DMS 273 treated with DMSO at 0.1 percent for 48 hours (cell line): ENCODE measurements at regions not wholly inside any gene's neighbourhood (a gene's known extent, or its start where the extent isn't known, plus 50 kb on each side); places are given as distances from the start of the nearest gene placed in this dataset.

Experiments
- DNase-seq: peaks from one replicate; lab custom pipeline; 2025; lab: John Stamatoyannopoulos, UW

- DNase-seq = no peak
Measured at GRCh38 chr5:23579566-23579965, 72.2 kb downstream of the PRDM9 start.

DNA sequence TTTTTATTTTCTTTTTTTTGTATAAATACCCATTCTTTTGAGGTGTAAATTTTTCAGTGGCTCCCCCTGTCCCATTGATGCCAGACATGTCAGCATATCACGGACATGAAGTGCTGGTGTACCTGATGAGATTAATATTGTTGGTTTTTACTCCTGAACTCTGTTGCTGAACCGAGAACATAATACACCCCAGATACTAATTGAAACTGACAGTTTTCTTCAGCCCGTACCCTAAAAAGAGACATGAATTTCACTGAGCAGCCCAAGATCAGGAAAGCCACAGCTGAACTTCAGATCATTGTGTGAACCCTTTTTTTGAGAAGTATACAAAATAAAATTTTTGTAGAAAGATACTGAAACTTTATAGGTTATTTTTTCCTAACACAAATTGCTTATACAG, 75.7 kb downstream of the PRDM9 start:
- no peak for DNase-seq

DNA sequence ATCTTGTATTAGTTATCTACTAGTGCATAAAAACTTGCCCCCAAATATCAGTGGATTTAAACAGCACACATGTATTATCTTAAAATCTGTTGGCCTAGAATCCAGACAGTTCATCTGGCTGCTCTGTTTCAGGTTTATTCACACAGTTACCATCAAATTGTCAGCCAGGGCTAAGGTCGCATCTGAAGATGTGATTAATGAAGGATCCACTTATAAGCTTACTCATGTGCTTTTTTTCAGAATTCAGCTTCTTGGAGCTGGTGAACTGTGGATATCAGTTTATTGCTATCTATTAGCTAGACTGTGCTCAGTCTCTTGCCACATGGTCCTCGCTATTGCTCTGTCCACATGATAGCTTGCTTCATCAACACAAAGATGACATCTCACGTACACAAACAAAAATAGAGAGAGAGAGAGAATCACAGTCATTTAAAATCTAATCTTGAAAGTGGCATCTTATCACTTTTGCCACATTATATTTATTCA, 81.5 kb downstream of the PRDM9 start:
- no peak for DNase-seq

GRCh38 chr5:23591250-23591649, 83.8 kb downstream of the PRDM9 start:
- no peak for DNase-seq

GRCh38 chr5:23606927-23607326, 99.5 kb downstream of the PRDM9 start:
- DNase-seq = no peak

GRCh38 chr5:23612701-23613100, 105.3 kb downstream of the PRDM9 start:
- no peak for DNase-seq

DNA sequence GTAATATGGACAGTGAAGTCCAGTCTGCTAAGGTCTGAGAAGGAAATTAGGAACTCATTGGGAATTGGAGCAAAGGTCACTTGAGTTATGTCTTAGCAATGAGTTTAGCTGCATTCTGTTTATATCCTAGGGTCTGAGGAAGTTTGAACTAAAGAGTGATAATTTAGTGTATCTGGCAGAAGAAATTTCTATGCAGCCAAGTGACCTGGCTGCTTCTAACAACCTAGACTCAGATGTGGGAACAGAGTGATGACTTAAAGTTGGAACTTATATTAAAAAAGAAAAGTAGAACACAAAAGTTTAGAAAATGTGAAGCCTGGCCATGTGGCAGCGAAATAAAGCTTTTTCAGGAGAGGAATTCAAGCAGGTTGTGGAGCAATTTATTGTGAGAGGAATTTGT, 106.2 kb downstream of the PRDM9 start:
- no peak for DNase-seq

- DNase-seq = no peak
Measured at GRCh38 chr5:23614422-23614821, 107.0 kb downstream of the PRDM9 start.

- DNase-seq = no peak
Measured at GRCh38 chr5:23626961-23627360, 119.6 kb downstream of the PRDM9 start.

GRCh38 chr5:23627976-23628375, 120.6 kb downstream of the PRDM9 start:
- DNase-seq = no peak

- no peak for DNase-seq
Measured at GRCh38 chr5:23629396-23629795, 122.0 kb downstream of the PRDM9 start.

DNA sequence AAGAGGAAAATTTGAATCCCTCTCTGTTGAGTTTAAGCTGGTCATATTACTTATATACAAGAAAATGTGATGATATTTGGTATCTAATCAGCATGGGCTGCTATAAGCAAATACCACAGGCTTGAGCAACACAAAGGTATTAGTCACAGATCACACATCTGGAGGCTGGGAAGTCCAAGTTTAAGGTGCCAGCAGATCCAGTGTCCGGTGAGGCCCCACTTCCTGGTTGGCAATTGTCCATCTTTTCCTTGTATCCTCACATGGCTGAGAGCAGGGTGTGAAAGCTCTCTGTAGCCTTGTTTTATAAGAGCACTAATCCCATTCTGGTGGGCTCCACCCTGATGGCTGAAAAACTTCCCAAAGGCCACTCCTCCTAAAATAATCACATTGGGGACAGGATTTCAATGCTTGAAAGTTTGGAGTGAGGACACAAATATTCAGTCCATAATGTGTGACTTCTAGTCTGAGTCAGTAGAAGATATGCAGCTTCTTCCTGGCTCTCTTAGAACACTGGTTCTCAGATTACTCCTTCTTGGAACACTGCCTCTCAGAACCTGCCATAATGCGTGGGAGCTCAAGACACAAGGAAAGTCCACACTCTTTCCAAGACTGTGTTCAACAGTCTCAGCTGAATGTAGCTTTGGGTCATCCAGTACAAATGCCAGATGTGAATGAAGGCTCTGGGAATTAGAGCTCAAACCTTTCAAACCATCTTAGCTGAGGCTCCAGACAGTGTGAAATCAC, 124.1 kb downstream of the PRDM9 start:
- no peak for DNase-seq

DNA sequence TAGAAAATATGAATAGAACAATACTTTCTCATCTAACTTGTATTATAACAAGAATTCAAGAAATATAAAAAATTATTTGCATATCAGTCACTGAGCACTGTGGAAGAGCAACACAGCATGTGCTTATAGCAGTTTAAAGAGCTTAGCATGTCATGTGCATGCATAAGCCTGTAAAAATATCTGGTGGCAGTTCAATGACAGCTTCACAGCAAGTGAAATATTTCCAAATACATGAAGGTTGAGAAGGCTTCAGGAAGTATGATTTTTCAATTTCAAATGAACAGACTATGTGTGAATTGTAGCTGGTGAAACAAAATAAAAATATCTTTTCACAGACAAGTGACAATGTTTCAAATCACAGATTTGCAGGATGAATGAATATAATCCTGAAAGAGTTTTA, 128.5 kb downstream of the PRDM9 start:
- no peak for DNase-seq

- DNase-seq = no peak
Measured at GRCh38 chr5:23639326-23639725, 131.9 kb downstream of the PRDM9 start.

DNA sequence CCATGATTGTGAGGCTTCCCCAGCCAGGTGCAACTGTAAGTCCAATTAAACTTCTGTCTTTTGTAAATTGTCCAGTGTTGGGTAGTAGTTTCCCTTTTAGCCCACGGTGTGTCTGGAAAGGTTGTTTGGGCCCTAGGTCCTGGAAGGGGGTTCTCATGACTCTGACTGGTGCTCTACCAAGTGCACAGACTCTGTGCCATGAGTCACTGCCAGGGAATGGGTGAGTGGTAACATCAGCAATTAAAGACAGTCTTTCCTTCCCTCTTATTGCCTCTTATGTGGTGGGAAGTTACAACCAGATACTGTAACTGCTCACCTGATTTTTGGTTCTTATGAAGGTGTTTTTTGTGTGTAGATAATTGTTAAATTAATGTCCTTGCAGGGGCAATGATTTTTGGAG, 141.2 kb downstream of the PRDM9 start:
- no peak for DNase-seq

- DNase-seq = no peak
Measured at GRCh38 chr5:23649594-23649993, 142.2 kb downstream of the PRDM9 start.

DNA sequence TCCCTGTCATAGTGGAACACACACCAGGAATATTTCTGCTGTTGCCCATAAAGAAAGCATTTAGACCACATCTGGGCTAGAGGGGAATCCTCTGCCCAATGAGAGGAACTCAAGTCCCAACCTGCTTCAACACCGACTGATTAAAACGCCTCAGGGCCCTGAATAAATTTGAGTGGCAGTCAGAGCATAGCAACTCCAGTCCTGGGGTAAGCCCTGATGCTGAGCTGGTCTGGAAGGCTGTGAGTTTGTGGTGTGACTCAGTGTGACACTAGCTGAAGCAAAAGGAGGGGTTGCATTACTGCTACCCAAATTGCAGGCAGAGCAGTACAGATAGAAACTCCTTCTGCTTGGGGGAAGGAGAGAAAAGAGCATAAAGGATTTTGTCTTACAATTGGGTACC, 148.3 kb downstream of the PRDM9 start:
- DNase-seq = no peak

DNA sequence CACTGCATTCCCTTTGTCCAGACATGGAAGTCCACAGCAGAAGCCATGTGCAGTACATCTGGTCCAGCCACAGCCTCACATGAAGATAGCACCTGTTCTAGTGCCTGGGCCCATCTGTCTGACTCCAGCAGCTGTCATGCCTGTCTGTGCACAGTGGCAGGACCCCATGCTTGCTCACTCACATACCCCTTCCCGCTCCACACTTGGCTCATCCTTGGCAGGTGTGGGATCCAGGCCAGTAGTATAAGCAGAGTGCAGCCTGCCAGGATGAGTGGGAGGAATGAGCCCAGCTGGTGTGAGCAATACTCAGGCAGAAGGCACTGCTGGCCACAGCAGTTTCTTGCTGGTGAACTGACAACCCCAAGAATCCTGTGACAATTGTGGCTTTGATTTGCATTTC, 168.0 kb downstream of the PRDM9 start:
- DNase-seq = peak; percentile 83

- DNase-seq = no peak
Measured at GRCh38 chr5:23677996-23678395, 170.6 kb downstream of the PRDM9 start.

DNA sequence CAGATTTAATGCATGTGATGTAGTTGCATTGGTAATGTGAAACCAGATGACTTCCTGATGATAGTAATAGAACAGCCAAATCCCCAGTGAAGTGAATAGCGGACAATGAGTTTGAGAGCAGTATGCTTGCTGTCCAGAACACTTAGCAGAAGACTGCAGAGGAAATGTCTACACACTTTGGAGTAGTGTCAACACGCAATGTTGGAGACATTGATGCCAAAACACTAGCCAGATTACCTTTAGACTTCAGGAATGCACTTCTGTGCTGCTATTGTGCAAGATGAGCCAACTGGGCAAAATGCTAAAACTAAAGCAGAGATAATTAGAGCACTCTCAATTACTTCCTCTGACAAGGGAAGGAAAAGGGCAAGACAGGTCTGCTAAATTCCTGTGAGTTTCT, 176.7 kb downstream of the PRDM9 start:
- DNase-seq = no peak

GRCh38 chr5:23703940-23704855, 196.8 kb downstream of the PRDM9 start:
- DNase-seq = no peak

GRCh38 chr5:23717486-23717885, 210.1 kb downstream of the PRDM9 start:
- no peak for DNase-seq

DNA sequence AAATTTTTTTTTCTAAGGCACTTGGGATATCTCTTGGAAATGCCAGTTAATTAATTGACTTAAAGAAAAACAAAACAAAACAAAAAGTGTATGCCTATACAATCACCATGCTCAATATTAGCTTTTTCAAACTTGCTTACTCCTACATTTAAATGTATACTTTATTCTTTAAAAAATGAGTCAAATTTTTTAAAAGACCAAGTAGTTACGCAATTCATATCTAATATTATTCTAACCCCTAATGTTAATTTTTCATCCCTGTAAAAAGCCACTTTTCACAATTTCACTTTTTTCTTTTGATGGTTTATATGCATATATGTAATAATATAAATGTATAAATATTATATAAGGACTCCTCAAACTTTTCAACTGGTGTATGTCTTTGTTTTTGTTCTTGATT, 211.2 kb downstream of the PRDM9 start:
- no peak for DNase-seq
